ENCODE measurements at regions not wholly inside any gene's neighbourhood (a gene's known extent, or its start where the extent isn't known, plus 50 kb on each side); places are given as distances from the start of the nearest gene placed in this dataset.

DNA sequence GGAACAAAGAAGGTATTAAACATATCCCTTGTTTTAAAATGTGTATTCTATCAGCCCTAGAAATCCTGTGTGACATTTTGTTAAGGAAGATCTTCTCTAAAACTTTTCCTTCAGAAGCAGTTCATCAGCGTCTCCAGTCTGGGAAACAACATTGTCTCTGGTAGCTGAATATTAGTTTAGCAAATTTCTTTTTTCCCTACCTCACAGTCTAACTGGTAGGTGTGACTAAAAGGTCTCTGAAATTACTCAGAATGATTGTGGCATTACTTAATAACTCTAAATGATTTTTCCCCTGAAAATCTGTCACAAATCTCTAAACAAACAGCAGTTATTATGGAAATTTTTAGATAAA lies 1044.8 kb downstream of the FLRT2 start:
- no peak for DNase-seq (ENCODE audit: low read depth)
- TF ChIP-seq POLR2A (IDR thresholded peaks at IDR 0.05; ENCODE audit: extremely low read depth, insufficient read length) (no peak), MYC (IDR thresholded peaks at IDR 0.05; ENCODE audit: low read depth, low read length) (no peak), MAX (IDR thresholded peaks at IDR 0.05; ENCODE audit: low read depth, low read length) (no peak), CTCF (IDR thresholded peaks at IDR 0.05; ENCODE audit: low read depth, low read length) (no peak)
- H3K4me3 ChIP-seq (ENCODE audit: low read depth, low read length): no peak overlapping the region

- H3K4me3 ChIP-seq (ENCODE audit: low read depth, low read length): no peak overlapping the region
- TF ChIP-seq CTCF (IDR thresholded peaks at IDR 0.05; ENCODE audit: low read depth, low read length) (no peak), MAX (IDR thresholded peaks at IDR 0.05; ENCODE audit: low read depth, low read length) (no peak), MYC (IDR thresholded peaks at IDR 0.05; ENCODE audit: low read depth, low read length) (no peak), POLR2A (IDR thresholded peaks at IDR 0.05; ENCODE audit: extremely low read depth, insufficient read length) (no peak)
- DNase-seq (ENCODE audit: low read depth): no peak
Measured at GRCh38 chr14:86574051-86574777, 1044.3 kb downstream of the FLRT2 start.

- no peak for DNase-seq (ENCODE audit: low read depth)
Measured at GRCh38 chr14:86570371-86570770, 1040.4 kb downstream of the FLRT2 start.

DNA sequence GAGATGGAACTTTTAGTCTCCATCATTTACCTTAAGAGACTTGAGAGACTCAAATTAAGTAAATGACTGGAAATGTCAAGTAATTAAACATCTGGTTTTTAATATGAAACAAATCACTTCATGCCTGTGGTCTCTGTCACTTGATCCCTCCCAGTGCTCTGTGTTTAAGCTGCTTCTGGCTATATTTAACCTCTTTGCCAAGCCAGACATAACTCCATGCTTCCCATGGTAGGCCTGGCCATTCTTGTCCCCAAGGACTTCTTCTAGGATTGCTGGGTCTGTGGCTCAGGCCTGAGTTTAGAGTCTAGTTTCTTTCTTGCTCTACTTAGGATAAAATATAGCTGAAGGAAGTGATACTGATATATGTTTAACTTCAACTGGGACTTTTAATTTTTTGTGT lies 1013.6 kb downstream of the FLRT2 start:
- DNase-seq (ENCODE audit: low read depth): no peak
- TF ChIP-seq MAX (IDR thresholded peaks at IDR 0.05; ENCODE audit: low read depth, low read length) (no peak), POLR2A (IDR thresholded peaks at IDR 0.05; ENCODE audit: extremely low read depth, insufficient read length) (no peak), MYC (IDR thresholded peaks at IDR 0.05; ENCODE audit: low read depth, low read length) (no peak), CTCF (IDR thresholded peaks at IDR 0.05; ENCODE audit: low read depth, low read length) (no peak)
- H3K4me3 ChIP-seq (ENCODE audit: low read depth, low read length): no peak overlapping the region

More at GRCh38 chr14:86570371-86570770, 1040.4 kb downstream of the FLRT2 start:
- TF ChIP-seq MYC (IDR thresholded peaks at IDR 0.05; ENCODE audit: low read depth, low read length): no peak
- TF ChIP-seq POLR2A (IDR thresholded peaks at IDR 0.05; ENCODE audit: extremely low read depth, insufficient read length): no peak
- no peak for TF ChIP-seq CTCF (IDR thresholded peaks at IDR 0.05; ENCODE audit: low read depth, low read length)
- TF ChIP-seq MAX (IDR thresholded peaks at IDR 0.05; ENCODE audit: low read depth, low read length): no peak
- no peak overlapping the region for H3K4me3 ChIP-seq (ENCODE audit: low read depth, low read length)

DNA sequence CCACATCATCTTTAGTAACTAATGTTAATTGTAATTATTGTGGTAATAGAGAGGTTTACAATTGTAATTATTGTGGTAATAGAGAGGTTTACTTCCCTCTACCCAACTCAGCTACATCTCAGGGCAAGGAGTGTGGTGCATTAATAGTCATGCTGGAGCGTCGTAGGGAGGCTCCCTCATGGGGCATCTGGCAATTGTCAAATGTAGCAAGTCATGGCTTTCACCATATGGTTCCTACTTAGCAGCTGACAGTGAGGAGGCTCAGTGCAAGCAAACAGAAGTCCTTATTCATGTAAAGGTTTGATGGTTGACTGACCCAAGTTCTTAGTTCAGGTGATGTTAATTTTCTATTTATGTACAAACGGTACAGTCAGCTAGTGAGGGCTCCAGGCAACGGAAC lies 1012.0 kb downstream of the FLRT2 start:
- no peak for DNase-seq (ENCODE audit: low read depth)
- no peak overlapping the region for H3K4me3 ChIP-seq (ENCODE audit: low read depth, low read length)

More for the DNA sequence above, 1012.0 kb downstream of the FLRT2 start:
- TF ChIP-seq MAX (IDR thresholded peaks at IDR 0.05; ENCODE audit: low read depth, low read length): no peak
- TF ChIP-seq MYC (IDR thresholded peaks at IDR 0.05; ENCODE audit: low read depth, low read length): no peak
- TF ChIP-seq CTCF (IDR thresholded peaks at IDR 0.05; ENCODE audit: low read depth, low read length): no peak
- no peak for TF ChIP-seq POLR2A (IDR thresholded peaks at IDR 0.05; ENCODE audit: extremely low read depth, insufficient read length)

All from NB4 (cell line).